Mesothelial cell of epicardium (in vitro differentiated cells): ENCODE measurements at regions not wholly inside any gene's neighbourhood (a gene's known extent, or its start where the extent isn't known, plus 50 kb on each side); places are given as distances from the start of the nearest gene placed in this dataset.

Experiments used
- DNase-seq, 2 experiments: peaks; one replicate each; pipeline ENCODE4 v3.0.0; 2021; ENCODE audit warnings: low spot score in 2 of 2; ENCODE audit not compliant: unreplicated experiment in 2 of 2
- H3K27ac Mint-ChIP-seq: 2 replicates; pipeline ENCODE4 v1.8.0; 2021; ENCODE audit warnings: mixed read lengths
- H3K27me3 Mint-ChIP-seq: 2 replicates; pipeline ENCODE4 v1.8.0; 2021; ENCODE audit warnings: low read depth, mixed read lengths
- H3K36me3 Mint-ChIP-seq: 2 replicates; pipeline ENCODE4 v1.8.0; 2021; ENCODE audit warnings: mixed read lengths
- H3K4me1 Mint-ChIP-seq: 2 replicates; pipeline ENCODE4 v1.8.0; 2021; ENCODE audit warnings: mixed read lengths
- H3K4me3 Mint-ChIP-seq: 2 replicates; pipeline ENCODE4 v1.8.0; 2021; ENCODE audit warnings: mild to moderate bottlenecking, moderate library complexity, mixed read lengths
- H3K9me3 Mint-ChIP-seq: 2 replicates; pipeline ENCODE4 v1.8.0; 2021; ENCODE audit warnings: mixed read lengths
- TF ChIP-seq, protein P1 (sequence below): fragments of 200-600 bp; sonication (generic); IDR thresholded peaks from one replicate; pipeline ENCODE4 v1.5.0; 2021; ENCODE audit warnings: antibody characterized with exemption; ENCODE audit not compliant: unreplicated experiment

DNA sequence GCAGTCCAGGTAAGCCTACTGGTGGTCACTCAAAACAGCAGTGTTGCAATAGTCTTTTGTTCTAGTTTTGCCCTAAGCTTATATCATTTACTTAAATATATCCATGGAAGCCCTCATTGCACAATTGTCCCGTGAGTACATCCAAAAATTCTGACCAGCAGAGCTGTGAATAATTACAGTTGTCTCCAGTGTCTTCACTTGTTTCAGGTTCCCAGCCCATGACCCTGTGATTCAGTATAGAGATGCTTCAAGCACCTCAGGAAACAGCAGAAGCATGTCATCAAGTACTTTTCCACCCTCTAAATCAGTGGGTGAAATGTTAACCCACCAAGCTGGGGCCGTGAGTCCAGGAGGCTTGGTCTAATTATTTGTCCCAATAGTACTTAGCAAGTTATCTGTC lies 214.9 kb upstream of the RPS6KA3 start:
- no peak for DNase-seq
- Mint-ChIP-seq H3K36me3 (no peaks in the 10 kb centered on the region), H3K27me3 (no peaks in the 10 kb centered on the region), H3K4me1 (no peaks in the 10 kb centered on the region), H3K27ac (no peak overlapping the region), H3K4me3 (no peak overlapping the region), H3K9me3 (peaks cover 47% of the 10 kb centered on the region)
- TF ChIP-seq, protein P1, sequence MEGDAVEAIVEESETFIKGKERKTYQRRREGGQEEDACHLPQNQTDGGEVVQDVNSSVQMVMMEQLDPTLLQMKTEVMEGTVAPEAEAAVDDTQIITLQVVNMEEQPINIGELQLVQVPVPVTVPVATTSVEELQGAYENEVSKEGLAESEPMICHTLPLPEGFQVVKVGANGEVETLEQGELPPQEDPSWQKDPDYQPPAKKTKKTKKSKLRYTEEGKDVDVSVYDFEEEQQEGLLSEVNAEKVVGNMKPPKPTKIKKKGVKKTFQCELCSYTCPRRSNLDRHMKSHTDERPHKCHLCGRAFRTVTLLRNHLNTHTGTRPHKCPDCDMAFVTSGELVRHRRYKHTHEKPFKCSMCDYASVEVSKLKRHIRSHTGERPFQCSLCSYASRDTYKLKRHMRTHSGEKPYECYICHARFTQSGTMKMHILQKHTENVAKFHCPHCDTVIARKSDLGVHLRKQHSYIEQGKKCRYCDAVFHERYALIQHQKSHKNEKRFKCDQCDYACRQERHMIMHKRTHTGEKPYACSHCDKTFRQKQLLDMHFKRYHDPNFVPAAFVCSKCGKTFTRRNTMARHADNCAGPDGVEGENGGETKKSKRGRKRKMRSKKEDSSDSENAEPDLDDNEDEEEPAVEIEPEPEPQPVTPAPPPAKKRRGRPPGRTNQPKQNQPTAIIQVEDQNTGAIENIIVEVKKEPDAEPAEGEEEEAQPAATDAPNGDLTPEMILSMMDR, result no peak

DNA sequence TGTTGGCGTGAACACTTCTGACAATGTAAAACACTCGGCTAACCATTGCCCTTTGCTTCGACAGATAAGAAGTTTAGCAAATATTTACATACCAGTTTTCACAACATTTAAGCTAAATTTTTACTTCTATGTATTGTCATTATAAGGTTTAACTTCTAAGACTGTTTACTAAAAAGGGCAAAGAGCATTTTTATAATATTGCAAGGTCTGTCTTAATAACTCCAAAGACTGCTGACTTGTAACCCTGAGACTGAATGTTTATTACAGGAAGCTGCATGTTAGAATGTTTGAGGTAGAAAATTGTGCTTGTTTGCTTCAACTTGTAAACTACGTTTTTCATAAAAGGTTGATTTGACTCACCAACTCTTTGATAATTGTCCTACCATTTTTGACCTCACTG lies 213.2 kb upstream of the RPS6KA3 start:
- Mint-ChIP-seq H3K27ac (no peak overlapping the region), H3K27me3 (no peaks in the 10 kb centered on the region), H3K4me3 (no peak overlapping the region), H3K4me1 (no peaks in the 10 kb centered on the region), H3K36me3 (no peaks in the 10 kb centered on the region), H3K9me3 (peaks cover 45% of the 10 kb centered on the region)
- TF ChIP-seq, protein P1, result no peak
- DNase-seq, result no peak

DNA sequence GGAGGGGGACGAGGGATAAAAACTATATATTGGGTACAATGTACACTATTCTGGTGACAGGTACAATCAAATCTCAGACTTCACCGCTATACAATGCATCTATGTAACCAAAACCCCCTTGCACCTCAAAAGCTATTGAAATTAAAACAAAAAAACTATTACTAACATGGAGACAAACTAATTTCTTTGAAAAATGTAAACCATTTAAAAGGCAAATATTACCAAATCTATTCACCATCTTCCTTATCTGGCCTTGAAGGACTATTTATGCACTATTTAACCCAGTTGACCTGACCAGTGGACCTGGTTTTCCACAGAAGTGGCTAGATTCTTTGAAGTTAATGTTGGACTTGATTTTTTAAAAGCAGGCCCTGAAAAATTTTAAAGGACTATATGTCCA lies 212.3 kb upstream of the RPS6KA3 start:
- DNase-seq, result no peak
- Mint-ChIP-seq H3K27ac (no peak overlapping the region), H3K27me3 (no peaks in the 10 kb centered on the region), H3K36me3 (no peaks in the 10 kb centered on the region), H3K9me3 (peaks cover 42% of the 10 kb centered on the region), H3K4me3 (no peak overlapping the region), H3K4me1 (no peaks in the 10 kb centered on the region)
- TF ChIP-seq, protein P1, result no peak

DNA sequence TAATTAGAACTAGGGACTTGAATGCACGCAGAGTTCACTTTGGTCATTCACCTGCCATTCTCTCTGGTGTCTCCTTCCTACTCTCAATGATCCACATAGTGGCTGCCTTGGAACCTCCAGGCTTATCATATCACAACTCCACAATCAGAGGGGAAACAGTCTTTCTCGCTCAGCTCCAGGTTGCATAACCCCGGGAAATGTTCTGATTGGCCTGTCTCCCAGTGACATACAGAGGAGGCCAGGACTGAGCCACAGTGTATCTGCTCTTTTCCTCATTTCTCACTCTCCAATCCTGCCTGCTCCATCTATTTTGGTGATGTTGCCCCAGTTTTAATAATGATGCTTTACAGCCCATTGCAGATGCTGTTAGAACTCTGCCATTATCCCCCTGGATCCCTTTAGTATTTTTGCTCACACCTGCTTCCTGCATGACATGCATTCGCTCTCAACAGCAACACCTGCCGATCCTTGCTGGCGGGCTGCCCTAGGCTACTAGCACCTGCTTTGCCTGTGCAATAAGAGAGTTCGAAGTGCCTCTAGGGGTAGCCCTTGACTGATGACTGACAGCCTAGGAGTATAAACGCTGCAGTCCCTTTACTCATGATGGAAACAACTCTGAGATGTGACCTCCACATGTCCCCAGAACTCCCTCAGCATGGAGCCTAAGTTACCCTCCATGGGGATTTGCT lies 211.3 kb upstream of the RPS6KA3 start:
- peaks cover 36% of the 10 kb centered on the region for H3K9me3 Mint-ChIP-seq
- TF ChIP-seq, protein P1, result no peak
- no peak overlapping the region for H3K4me3 Mint-ChIP-seq
- H3K27ac Mint-ChIP-seq, result no peak overlapping the region
- no peak for DNase-seq
- no peaks in the 10 kb centered on the region for H3K27me3 Mint-ChIP-seq
- no peaks in the 10 kb centered on the region for H3K36me3 Mint-ChIP-seq
- H3K4me1 Mint-ChIP-seq, result peaks cover 2% of the 10 kb centered on the region

DNA sequence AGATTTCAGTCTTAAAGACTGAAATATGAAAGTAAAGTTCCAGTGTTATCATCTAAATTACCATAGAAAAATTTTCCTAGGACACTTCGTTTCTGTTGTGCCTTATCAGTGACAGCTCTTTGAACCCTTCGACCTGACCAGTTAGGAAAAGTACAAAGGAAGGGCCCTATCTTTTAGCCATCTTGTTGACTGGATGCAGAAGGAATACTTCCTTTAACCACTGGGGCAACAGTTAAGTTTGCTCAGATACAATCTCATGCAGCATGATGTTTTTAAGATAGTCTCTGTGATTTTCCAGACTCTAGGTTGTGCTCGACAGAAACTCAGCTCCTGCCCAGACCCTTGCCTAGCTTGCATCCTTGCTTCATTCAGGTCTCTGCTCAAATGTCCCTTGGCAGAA lies 210.5 kb upstream of the RPS6KA3 start:
- no peak overlapping the region for H3K4me3 Mint-ChIP-seq
- H3K36me3 Mint-ChIP-seq, result no peaks in the 10 kb centered on the region
- peaks cover 5% of the 10 kb centered on the region for H3K4me1 Mint-ChIP-seq
- TF ChIP-seq, protein P1, result no peak
- DNase-seq, result no peak
- peaks cover 38% of the 10 kb centered on the region for H3K9me3 Mint-ChIP-seq
- H3K27me3 Mint-ChIP-seq, result no peaks in the 10 kb centered on the region
- H3K27ac Mint-ChIP-seq, result no peak overlapping the region
